Upper lobe of left lung (tissue), 6 donors: ENCODE measurements at regions not wholly inside any gene's neighbourhood (a gene's known extent, or its start where the extent isn't known, plus 50 kb on each side); places are given as distances from the start of the nearest gene placed in this dataset.

Experiments used
- ATAC-seq, 2 donors: fragments of 200-7000 bp; cut with Tn5 transposase; one replicate each; pipeline ENCODE4 v1.9.1; 2022; ENCODE audit warnings: mild to moderate bottlenecking in 2 of 2, moderate library complexity in 2 of 2; ENCODE audit not compliant: low FRiP score in 2 of 2
- DNase-seq, 2 donors: peaks; one replicate each; pipeline ENCODE4 v3.0.0-alpha.2; 2019 to 2020
- H3K27ac ChIP-seq, 4 donors: fragments of 200-600 bp; sonication (generic); one replicate each; pipeline ENCODE4 v1.5.1; 2016 to 2019
- H3K27me3 ChIP-seq, 4 donors: fragments of 200-600 bp; sonication (generic); one replicate each; pipeline ENCODE4 v1.5.1; 2017 to 2019
- H3K36me3 ChIP-seq, 4 donors: fragments of 200-600 bp; sonication (generic); one replicate each; pipeline ENCODE4 v1.5.1; 2016 to 2019
- H3K4me1 ChIP-seq, 4 donors: fragments of 200-600 bp; sonication (generic); one replicate each; pipeline ENCODE4 v1.5.1; 2018 to 2019
- H3K4me3 ChIP-seq, 4 donors: fragments of 200-600 bp; sonication (generic); one replicate each; pipeline ENCODE4 v1.5.1; 2017 to 2019; ENCODE audit warnings: mild to moderate bottlenecking in 2 of 4, moderate library complexity in 1 of 4
- H3K9me3 ChIP-seq, 4 donors: fragments of 200-600 bp; sonication (generic); one replicate each; pipeline ENCODE4 v1.5.1; 2018 to 2019
- EP300 ChIP-seq, 4 donors: sonication (generic); formaldehyde crosslinking; IDR thresholded peaks; one replicate each; pipeline ENCODE4 v1.5.1; 2017; ENCODE audit warnings: antibody characterized with exemption in 4 of 4, control low read depth in 2 of 4
- POLR2A ChIP-seq, 4 donors: fragments of 450-650 bp; IDR thresholded peaks; one replicate each; pipeline ENCODE4 v1.5.1; 2016 to 2017; ENCODE audit warnings: antibody characterized with exemption in 4 of 4, mild to moderate bottlenecking in 2 of 4
- POLR2AphosphoS5 ChIP-seq, 2 donors: sonication (generic); formaldehyde crosslinking; IDR thresholded peaks; one replicate each; pipeline ENCODE4 v1.5.1; 2017; ENCODE audit warnings: antibody characterized with exemption in 2 of 2
- WGBS, 2 donors: methylation state at CpG; one replicate each; pipeline ENCODE4 v1.1.5; 2017 to 2018; 5-methylcytosine and 5-hydroxymethylcytosine counted together
- TF ChIP-seq, protein P1 (sequence below), 6 experiments: fragments of 450-650 bp in 4 of 6; fragments of 200-600 bp in 2 of 6; sonication (generic) in 2 of 6; IDR thresholded peaks; one replicate each; pipeline ENCODE4 v1.5.1; 2016 to 2019; ENCODE audit warnings: antibody characterized with exemption in 6 of 6
- donor health status: DM: no; HTN: no; CAD: no; lungs with moderate emphysema.
- donor health status: DM: no; HTN: yes; CAD: no; lungs with severe emphysema.

DNA sequence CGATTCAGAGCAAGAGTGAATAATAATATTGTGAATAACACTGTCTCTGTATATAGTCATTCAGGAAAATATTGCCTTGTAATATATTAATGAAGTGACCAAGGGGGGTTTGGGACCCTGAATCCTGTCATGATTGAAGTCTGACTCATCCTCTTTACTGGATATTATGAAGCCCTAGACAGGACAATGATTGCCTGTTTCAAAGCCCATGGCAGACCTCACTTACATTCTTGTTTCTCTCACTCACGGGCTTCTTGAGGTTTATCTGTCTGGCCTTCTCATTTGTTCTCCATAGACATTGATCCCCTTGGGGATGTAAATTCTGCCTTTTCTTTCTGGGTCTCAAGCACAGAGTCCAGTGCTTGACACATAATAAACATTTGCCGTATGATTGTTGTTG, 449.3 kb upstream of the THRB start:
- Histone ChIP-seq H3K27me3 (no peaks in the 10 kb centered on the region), H3K4me1 (no peaks in the 10 kb centered on the region), H3K36me3 (no peaks in the 10 kb centered on the region), H3K4me3 (no peak overlapping the region), H3K27ac (no peak overlapping the region), H3K9me3 (no peaks in the 10 kb centered on the region)
- ATAC-seq: no peak
- no peak for DNase-seq
- WGBS, 2 donors: 90 to 95% methylated on average over 3 of the region's 3 CpGs
- TF ChIP-seq, protein P1, sequence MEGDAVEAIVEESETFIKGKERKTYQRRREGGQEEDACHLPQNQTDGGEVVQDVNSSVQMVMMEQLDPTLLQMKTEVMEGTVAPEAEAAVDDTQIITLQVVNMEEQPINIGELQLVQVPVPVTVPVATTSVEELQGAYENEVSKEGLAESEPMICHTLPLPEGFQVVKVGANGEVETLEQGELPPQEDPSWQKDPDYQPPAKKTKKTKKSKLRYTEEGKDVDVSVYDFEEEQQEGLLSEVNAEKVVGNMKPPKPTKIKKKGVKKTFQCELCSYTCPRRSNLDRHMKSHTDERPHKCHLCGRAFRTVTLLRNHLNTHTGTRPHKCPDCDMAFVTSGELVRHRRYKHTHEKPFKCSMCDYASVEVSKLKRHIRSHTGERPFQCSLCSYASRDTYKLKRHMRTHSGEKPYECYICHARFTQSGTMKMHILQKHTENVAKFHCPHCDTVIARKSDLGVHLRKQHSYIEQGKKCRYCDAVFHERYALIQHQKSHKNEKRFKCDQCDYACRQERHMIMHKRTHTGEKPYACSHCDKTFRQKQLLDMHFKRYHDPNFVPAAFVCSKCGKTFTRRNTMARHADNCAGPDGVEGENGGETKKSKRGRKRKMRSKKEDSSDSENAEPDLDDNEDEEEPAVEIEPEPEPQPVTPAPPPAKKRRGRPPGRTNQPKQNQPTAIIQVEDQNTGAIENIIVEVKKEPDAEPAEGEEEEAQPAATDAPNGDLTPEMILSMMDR (IDR thresholded peaks at IDR 0.05): no peak
- TF ChIP-seq EP300 (IDR thresholded peaks at IDR 0.05): no peak
- no peak for TF ChIP-seq POLR2AphosphoS5 (IDR thresholded peaks at IDR 0.05)
- TF ChIP-seq POLR2A (IDR thresholded peaks at IDR 0.05): no peak

- H3K27me3 ChIP-seq: no peaks in the 10 kb centered on the region
- DNase-seq (no peak), ATAC-seq (no peak)
- no peak overlapping the region for H3K27ac ChIP-seq
- no peaks in the 10 kb centered on the region for H3K36me3 ChIP-seq
- TF ChIP-seq POLR2AphosphoS5 (IDR thresholded peaks at IDR 0.05): no peak
- no peak for TF ChIP-seq POLR2A (IDR thresholded peaks at IDR 0.05)
- TF ChIP-seq, protein P1 (IDR thresholded peaks at IDR 0.05): no peak
- no peak for TF ChIP-seq EP300 (IDR thresholded peaks at IDR 0.05)
- H3K4me1 ChIP-seq: no peaks in the 10 kb centered on the region
- H3K9me3 ChIP-seq: no peaks in the 10 kb centered on the region
- 91 to 95% methylated on average over 3 of the region's 3 CpGs for WGBS, 2 donors
- H3K4me3 ChIP-seq: no peak overlapping the region
These were observed 450.3 kb upstream of the THRB start for GRCh38 chr3:24944805-24945520.

DNA sequence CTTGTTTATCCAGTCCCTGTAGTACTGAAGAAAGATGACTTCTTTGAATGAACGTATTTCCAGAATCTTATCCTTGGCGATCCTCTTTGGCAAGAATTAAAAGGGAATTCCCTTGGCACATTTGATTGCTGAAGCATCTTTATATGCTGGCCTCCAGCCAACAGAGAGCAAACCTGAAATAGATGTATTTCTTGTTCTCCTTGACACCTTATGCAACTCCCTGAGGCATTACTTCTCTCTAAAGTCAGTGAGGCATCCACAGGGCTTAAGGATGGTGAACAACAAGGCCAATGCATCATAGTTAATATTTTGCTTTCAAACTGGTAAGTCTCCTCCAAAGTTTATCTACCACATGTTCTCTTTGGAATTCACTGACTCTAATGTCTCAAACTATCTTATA, 450.9 kb upstream of the THRB start:
- no peak for ATAC-seq
- TF ChIP-seq EP300 (IDR thresholded peaks at IDR 0.05) (no peak), POLR2AphosphoS5 (IDR thresholded peaks at IDR 0.05) (no peak), POLR2A (IDR thresholded peaks at IDR 0.05) (no peak)
- 65 to 69% methylated on average over 2 of the region's 2 CpGs for WGBS, 2 donors

DNA sequence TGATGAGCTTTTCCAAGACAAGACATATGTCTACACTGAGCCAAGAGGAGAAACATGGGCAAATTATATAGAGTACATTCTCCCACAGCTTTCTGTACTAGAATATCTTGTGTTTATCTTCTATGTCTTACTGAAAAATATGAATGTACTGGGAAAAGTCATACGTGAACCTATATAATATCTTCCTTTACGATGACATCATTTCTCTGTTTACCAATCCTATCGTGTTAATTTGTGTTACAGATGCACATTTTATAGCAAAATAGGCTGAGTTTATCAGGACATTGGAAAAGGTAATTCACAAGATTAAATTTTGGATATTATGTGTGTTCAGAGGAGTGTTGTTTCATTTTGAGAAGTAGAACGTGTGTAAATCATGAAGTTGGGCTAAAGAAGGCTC, 452.5 kb upstream of the THRB start:
- no peaks in the 10 kb centered on the region for H3K36me3 ChIP-seq
- H3K4me1 ChIP-seq: no peaks in the 10 kb centered on the region
- 88 to 89% methylated on average over 4 of the region's 4 CpGs for WGBS, 2 donors
- TF ChIP-seq EP300 (IDR thresholded peaks at IDR 0.05) (no peak), POLR2A (IDR thresholded peaks at IDR 0.05) (no peak), POLR2AphosphoS5 (IDR thresholded peaks at IDR 0.05) (no peak)
- TF ChIP-seq, protein P1 (IDR thresholded peaks at IDR 0.05): no peak
- no peak for ATAC-seq
- H3K27me3 ChIP-seq: no peaks in the 10 kb centered on the region
- H3K27ac ChIP-seq: no peak overlapping the region
- H3K4me3 ChIP-seq: no peak overlapping the region
- DNase-seq: no peak
- H3K9me3 ChIP-seq: no peaks in the 10 kb centered on the region

More for the DNA sequence above, 450.9 kb upstream of the THRB start:
- Histone ChIP-seq H3K4me3 (no peak overlapping the region), H3K9me3 (no peaks in the 10 kb centered on the region), H3K27ac (no peak overlapping the region), H3K27me3 (no peaks in the 10 kb centered on the region), H3K4me1 (no peaks in the 10 kb centered on the region), H3K36me3 (no peaks in the 10 kb centered on the region)
- DNase-seq: no peak

- ATAC-seq: no peak
- Histone ChIP-seq H3K27me3 (no peaks in the 10 kb centered on the region), H3K9me3 (no peaks in the 10 kb centered on the region), H3K4me1 (no peaks in the 10 kb centered on the region), H3K4me3 (no peak overlapping the region), H3K27ac (no peak overlapping the region), H3K36me3 (no peaks in the 10 kb centered on the region)
- TF ChIP-seq POLR2AphosphoS5 (IDR thresholded peaks at IDR 0.05) (no peak), POLR2A (IDR thresholded peaks at IDR 0.05) (no peak), EP300 (IDR thresholded peaks at IDR 0.05) (no peak)
- TF ChIP-seq, protein P1 (IDR thresholded peaks at IDR 0.05): no peak
- 95 to 96% methylated on average over 4 of the region's 4 CpGs for WGBS, 2 donors
- no peak for DNase-seq
These were observed 456.5 kb upstream of the THRB start for GRCh38 chr3:24951180-24951579.
